K562 (cell line): ENCODE measurements at regions not wholly inside any gene's neighbourhood (a gene's known extent, or its start where the extent isn't known, plus 50 kb on each side); places are given as distances from the start of the nearest gene placed in this dataset.

ENCODE experiments used
- ADNP ChIP-seq: fragments of 200-800 bp; sonication (Bioruptor generic); IDR thresholded peaks from 2 replicates; pipeline ENCODE4 v1.6.1; 2016; ENCODE audit warnings: missing genetic modification characterization, missing compliant biosample characterization
- CCNT2 ChIP-seq: IDR thresholded peaks from 2 replicates; pipeline ENCODE4 v1.6.1; 2011; ENCODE audit warnings: borderline replicate concordance, low read depth, mild to moderate bottlenecking, moderate library complexity, mixed read lengths, low read length; ENCODE audit not compliant: insufficient read length; ENCODE audit errors: extremely low read depth
- E2F8 ChIP-seq: fragments of 450-650 bp; IDR thresholded peaks from 2 replicates; pipeline ENCODE4 v1.7.1; 2018; ENCODE audit warnings: mild to moderate bottlenecking, low read depth; ENCODE audit not compliant: partially characterized antibody
- HINFP ChIP-seq: fragments of 450-650 bp; conservative IDR thresholded peaks from 2 replicates; pipeline ENCODE4 v1.6.1; 2016; ENCODE audit warnings: missing genetic modification characterization, low read depth, mild to moderate bottlenecking, control low read depth, missing compliant biosample characterization
- HNRNPUL1 ChIP-seq: fragments of 200-400 bp; formaldehyde crosslinking; IDR thresholded peaks from 2 replicates; pipeline ENCODE4 v1.6.1; 2017; ENCODE audit warnings: low read length
- KAT8 ChIP-seq: fragments of 450-650 bp; IDR thresholded peaks from 2 replicates; pipeline ENCODE4 v1.6.1; 2016; ENCODE audit warnings: low read depth, mild to moderate bottlenecking
- LEF1 ChIP-seq: fragments of 450-650 bp; IDR thresholded peaks from 2 replicates; pipeline ENCODE4 v1.6.1; 2016; ENCODE audit warnings: mild to moderate bottlenecking
- NFATC3 ChIP-seq: fragments of 450-650 bp; IDR thresholded peaks from 2 replicates; pipeline ENCODE4 v1.6.1; 2017; ENCODE audit warnings: mild to moderate bottlenecking
- NR2C1 ChIP-seq, 2 experiments: fragments of 450-650 bp; IDR thresholded peaks; 2 replicates each; pipeline ENCODE4 v1.6.1; 2017; ENCODE audit warnings: mild to moderate bottlenecking in 2 of 2, antibody characterized with exemption in 1 of 2, inconsistent platforms in 1 of 2, missing compliant biosample characterization in 1 of 2, missing genetic modification characterization in 1 of 2
- PURB ChIP-seq: sonication (generic); formaldehyde crosslinking; IDR thresholded peaks from 2 replicates; pipeline ENCODE4 v1.9.0; 2021; ENCODE audit warnings: low read depth, mild to moderate bottlenecking, missing genetic modification reagents
- SMAD2 ChIP-seq: fragments of 150-350 bp; IDR thresholded peaks from 2 replicates; pipeline ENCODE4 v1.6.1; 2014; ENCODE audit warnings: low read depth, mild to moderate bottlenecking, low read length
- TCF7L2 ChIP-seq: fragments of 150-350 bp; IDR thresholded peaks from 2 replicates; pipeline ENCODE4 v1.6.1; 2016; ENCODE audit warnings: low read depth, mild to moderate bottlenecking, low read length, moderate library complexity
- ZKSCAN1 ChIP-seq: fragments of 150-350 bp; IDR thresholded peaks from 2 replicates; pipeline ENCODE4 v1.6.1; 2016; ENCODE audit warnings: low read depth, low read length
- ZNF146 ChIP-seq: IDR thresholded peaks from one replicate; pipeline ENCODE4 v1.6.1; 2018; ENCODE audit warnings: missing compliant biosample characterization; ENCODE audit not compliant: unreplicated experiment
- ZNF318 ChIP-seq, 2 experiments: fragments of 450-650 bp; IDR thresholded peaks; 2 replicates each; pipeline ENCODE4 v1.6.1; 2016; ENCODE audit warnings: mild to moderate bottlenecking in 2 of 2, borderline replicate concordance in 1 of 2, low read depth in 1 of 2, moderate library complexity in 1 of 2
- ZNF707 ChIP-seq: fragments of 250-450 bp; sonication (Bioruptor Pico); conservative IDR thresholded peaks from 2 replicates; pipeline ENCODE4 v1.8.0; 2022; ENCODE audit warnings: inconsistent platforms, mild to moderate bottlenecking, moderate library complexity

GRCh38 chr1:166730299-166730888, 108.9 kb upstream of the POGK start (continued):
- TF ChIP-seq HINFP (tag) (no peak), CCNT2 (no peak), ZNF707 (CRISPR knock-in tag) (no peak), ZNF146 (CRISPR knock-in tag) (no peak), ZNF318 (IDR thresholded peaks at IDR 0.05; ENCODE audit: borderline replicate concordance in 1 of 2, low read depth in 1 of 2) (no peak), TCF7L2 (no peak), ADNP (tag) (no peak), PURB (CRISPR knock-in tag) (no peak), LEF1 (no peak), HNRNPUL1 (no peak), E2F8 (no peak), NFATC3 (no peak), SMAD2 (no peak), NR2C1 (IDR thresholded peaks at IDR 0.05) (no peak), NR2C1 (tag; IDR thresholded peaks at IDR 0.05) (no peak), KAT8 (no peak), ZKSCAN1 (no peak; the same call in 1 of the 2 replicates)
